HEK293T (cell line): ENCODE measurements at regions not wholly inside any gene's neighbourhood (a gene's known extent, or its start where the extent isn't known, plus 50 kb on each side); places are given as distances from the start of the nearest gene placed in this dataset.

Experiments used
- CTCF ChIA-PET: fragments of 350-600 bp; formaldehyde crosslinking; extraction: SDS; loops from one replicate; lab custom pipeline; 2021; ENCODE audit warnings: antibody characterized with exemption, inconsistent platforms; lab: Yijun Ruan, JAX
- POLR2A ChIA-PET: fragments of 350-600 bp; formaldehyde crosslinking; extraction: SDS; loops from one replicate; lab custom pipeline; 2020; ENCODE audit warnings: antibody characterized with exemption, inconsistent platforms; lab: Yijun Ruan, JAX
- DNase-seq: peaks from one replicate; pipeline ENCODE4 v3.0.0; 2012; ENCODE audit warnings: mixed read lengths; ENCODE audit errors: extremely low spot score
- ARNT ChIP-seq: fragments of 450-650 bp; IDR thresholded peaks from 2 replicates; pipeline ENCODE4 v1.6.1; 2017; ENCODE audit warnings: mild to moderate bottlenecking
- BHLHE40 ChIP-seq: fragments of 450-650 bp; IDR thresholded peaks from 2 replicates; pipeline ENCODE4 v1.6.1; 2016; ENCODE audit warnings: mild to moderate bottlenecking, moderate library complexity, borderline replicate concordance
- CTBP1 ChIP-seq: fragments of 450-650 bp; IDR thresholded peaks from 2 replicates; pipeline ENCODE4 v1.6.1; 2016; ENCODE audit warnings: borderline replicate concordance
- ELF4 ChIP-seq: fragments of 450-650 bp; IDR thresholded peaks from 2 replicates; pipeline ENCODE4 v1.6.1; 2017; ENCODE audit warnings: antibody characterized with exemption
- FOXA1 ChIP-seq: fragments of 450-650 bp; IDR thresholded peaks from 2 replicates; pipeline ENCODE4 v1.6.1; 2016; ENCODE audit warnings: mild to moderate bottlenecking
- FOXK2 ChIP-seq: fragments of 450-650 bp; IDR thresholded peaks from 2 replicates; pipeline ENCODE4 v1.6.1; 2016; ENCODE audit warnings: mild to moderate bottlenecking
- FOXM1 ChIP-seq: fragments of 450-650 bp; IDR thresholded peaks from 2 replicates; pipeline ENCODE4 v1.6.1; 2017; ENCODE audit warnings: mild to moderate bottlenecking, borderline replicate concordance
- HDGF ChIP-seq: fragments of 450-650 bp; IDR thresholded peaks from 2 replicates; pipeline ENCODE4 v1.6.1; 2017; ENCODE audit warnings: antibody characterized with exemption, borderline replicate concordance
- L3MBTL2 ChIP-seq: fragments of 450-650 bp; conservative IDR thresholded peaks from 2 replicates; pipeline ENCODE4 v1.6.1; 2016; ENCODE audit warnings: mild to moderate bottlenecking
- LEF1 ChIP-seq: fragments of 450-650 bp; IDR thresholded peaks from 2 replicates; pipeline ENCODE4 v1.6.1; 2017; ENCODE audit warnings: mild to moderate bottlenecking, borderline replicate concordance
- NFRKB ChIP-seq: fragments of 450-650 bp; IDR thresholded peaks from 2 replicates; pipeline ENCODE4 v1.6.1; 2016; ENCODE audit warnings: mild to moderate bottlenecking, moderate library complexity
- PKNOX1 ChIP-seq: fragments of 450-650 bp; IDR thresholded peaks from 2 replicates; pipeline ENCODE4 v1.6.1; 2016
- SP1 ChIP-seq: fragments of 450-650 bp; IDR thresholded peaks from 2 replicates; pipeline ENCODE4 v1.6.1; 2017
- SUZ12 ChIP-seq: fragments of 450-650 bp; IDR thresholded peaks from 2 replicates; pipeline ENCODE4 v1.6.1; 2016; ENCODE audit warnings: mild to moderate bottlenecking
- TARDBP ChIP-seq: fragments of 450-650 bp; IDR thresholded peaks from 2 replicates; pipeline ENCODE4 v1.6.1; 2016
- ZNF384 ChIP-seq: fragments of 450-650 bp; IDR thresholded peaks from 2 replicates; pipeline ENCODE4 v1.6.1; 2016

- ChIA-PET POLR2A (interaction anchor here (0.6 kb wide), 1 partner anchor 143 kb away, joined by 3 read pairs; no protein-coding TSS in a partner anchor), CTCF (no interaction called here)
- DNase-seq: no peak
- no peak for TF ChIP-seq HDGF
- TF ChIP-seq FOXK2: no peak
These were observed 363.5 kb upstream of the ADGRL2 start for GRCh38 chr1:81437213-81437612.

- POLR2A ChIA-PET: no interaction called here
- CTCF ChIA-PET: no interaction called here
These were observed 365.6 kb upstream of the ADGRL2 start for GRCh38 chr1:81435175-81435574.

GRCh38 chr1:81433676-81434075 is 367.1 kb upstream of the ADGRL2 start:
- no peak for DNase-seq
- ChIA-PET POLR2A (no interaction called here), CTCF (no interaction called here)
- TF ChIP-seq SP1 (no peak), CTBP1 (no peak), ZNF384 (no peak), PKNOX1 (no peak), NFRKB (no peak)

More at GRCh38 chr1:81435175-81435574, 365.6 kb upstream of the ADGRL2 start:
- TF ChIP-seq ELF4: no peak
- TF ChIP-seq ZNF384: no peak
- no peak for TF ChIP-seq FOXM1
- no peak for TF ChIP-seq TARDBP
- no peak for TF ChIP-seq BHLHE40
- TF ChIP-seq L3MBTL2: no peak
- no peak for TF ChIP-seq LEF1
- TF ChIP-seq PKNOX1: no peak
- TF ChIP-seq NFRKB: no peak
- TF ChIP-seq FOXA1: no peak
- TF ChIP-seq SP1: no peak
- TF ChIP-seq SUZ12: no peak
- TF ChIP-seq CTBP1: no peak
- no peak for TF ChIP-seq ARNT
- TF ChIP-seq HDGF: no peak
- DNase-seq: no peak

GRCh38 chr1:81432654-81433109 is 368.1 kb upstream of the ADGRL2 start:
- DNase-seq: no peak
- TF ChIP-seq SP1 (no peak), NFRKB (no peak), HDGF (no peak), CTBP1 (no peak), TARDBP (no peak), ZNF384 (no peak), ELF4 (no peak), ARNT (no peak), BHLHE40 (no peak), L3MBTL2 (no peak), FOXA1 (no peak), PKNOX1 (no peak), FOXK2 (no peak)
- ChIA-PET CTCF (no interaction called here), POLR2A (no interaction called here)

- ChIA-PET POLR2A (no interaction called here), CTCF (no interaction called here)
- TF ChIP-seq FOXM1 (no peak), L3MBTL2 (no peak), SP1 (no peak), CTBP1 (no peak), PKNOX1 (no peak), SUZ12 (no peak), LEF1 (no peak), FOXK2 (no peak), ELF4 (no peak), TARDBP (no peak), NFRKB (no peak), BHLHE40 (no peak), ARNT (no peak), HDGF (no peak), ZNF384 (no peak), FOXA1 (no peak)
- no peak for DNase-seq
These were observed 368.7 kb upstream of the ADGRL2 start for GRCh38 chr1:81432059-81432458.

- no peak for DNase-seq
- TF ChIP-seq SUZ12 (no peak), ZNF384 (no peak), HDGF (no peak), FOXM1 (no peak), L3MBTL2 (no peak), FOXK2 (no peak)
- ChIA-PET CTCF (no interaction called here), POLR2A (no interaction called here)
These were observed 369.1 kb upstream of the ADGRL2 start for GRCh38 chr1:81431624-81432000.
